Natural killer cell (primary cell): ENCODE measurements at regions not wholly inside any gene's neighbourhood (a gene's known extent, or its start where the extent isn't known, plus 50 kb on each side); places are given as distances from the start of the nearest gene placed in this dataset.
"Not testable (repeated sequence)": the region's sequence is repeated elsewhere in the genome, so short reads cannot be mapped to it uniquely, and the experiment has no call there.

ENCODE experiments used
- ATAC-seq, 3 donors: fragments of 150-1000 bp in 2 of 3; fragments of 200-7000 bp in 1 of 3; cut with Tn5 transposase; 1 replicate in 1 of 3; 2 replicates in 2 of 3; pipeline ENCODE4 v1.10.0; 2021; ENCODE audit warnings: mild to moderate bottlenecking in 2 of 3, moderate library complexity in 2 of 3
- DNase-seq, 2 donors: peaks; one replicate each; pipeline versions ENCODE4 v3.0.0 to v3.0.0-alpha.2; 2013 to 2021; ENCODE audit warnings: mixed read lengths in 1 of 2
- H3K27ac ChIP-seq: one replicate; pipeline ENCODE4 v1.5.1; 2013; ENCODE audit warnings: mild to moderate bottlenecking, low read length
- H3K27me3 ChIP-seq: one replicate; pipeline ENCODE4 v1.6.1; 2013; ENCODE audit warnings: low read length; ENCODE audit not compliant: control insufficient read depth, insufficient read depth
- H3K36me3 ChIP-seq: one replicate; pipeline ENCODE4 v1.6.1; 2013; ENCODE audit warnings: low read length; ENCODE audit not compliant: control insufficient read depth, insufficient read depth
- H3K4me1 ChIP-seq: one replicate; pipeline ENCODE4 v1.6.1; 2013; ENCODE audit warnings: low read length; ENCODE audit not compliant: control insufficient read depth, insufficient read depth
- H3K4me3 ChIP-seq: one replicate; pipeline ENCODE4 v1.5.1; 2013; ENCODE audit warnings: low read length
- H3K9me3 ChIP-seq: one replicate; pipeline ENCODE4 v1.6.1; 2013; ENCODE audit warnings: low read length; ENCODE audit not compliant: control insufficient read depth, insufficient read depth
- H3K27ac Mint-ChIP-seq, 2 donors: one replicate each; pipeline ENCODE4 v1.8.0; 2022; ENCODE audit warnings: mild to moderate bottlenecking in 2 of 2, mixed read lengths in 2 of 2, moderate library complexity in 1 of 2
- H3K27me3 Mint-ChIP-seq, 2 donors: one replicate each; pipeline ENCODE4 v1.8.0; 2022; ENCODE audit warnings: low read depth in 2 of 2, mixed read lengths in 2 of 2
- H3K36me3 Mint-ChIP-seq: one replicate; pipeline ENCODE4 v1.8.0; 2022; ENCODE audit warnings: mixed read lengths
- H3K4me1 Mint-ChIP-seq, 2 donors: one replicate each; pipeline ENCODE4 v1.8.0; 2022; ENCODE audit warnings: mixed read lengths in 2 of 2
- H3K4me3 Mint-ChIP-seq: one replicate; pipeline ENCODE4 v1.8.0; 2022; ENCODE audit warnings: mild to moderate bottlenecking, moderate library complexity, mixed read lengths
- H3K9me3 Mint-ChIP-seq, 2 donors: one replicate each; pipeline ENCODE4 v1.8.0; 2022; ENCODE audit warnings: mixed read lengths in 2 of 2
- CTCF ChIP-seq: fragments of 200-600 bp; IDR thresholded peaks from one replicate; pipeline ENCODE4 v1.8.0; 2022; ENCODE audit warnings: antibody characterized with exemption
- WGBS: methylation state at CpG from one replicate; pipeline ENCODE4 v1.1.7; 2013; ENCODE audit warnings: missing lambda C conversion rate; ENCODE audit not compliant: insufficient coverage; 5-methylcytosine and 5-hydroxymethylcytosine counted together
- intact Hi-C: fragments of 100-400 bp; cut with micrococcal nuclease; formaldehyde crosslinking; loops from one replicate; pipeline ENCODE4 v1.14.2; 2022

GRCh38 chr13:65497265-65497664, 1732.9 kb downstream of the PCDH9 start:
- no peaks in the 10 kb centered on the region for H3K4me1 ChIP-seq
- no peaks in the 10 kb centered on the region for H3K27me3 ChIP-seq
- no peak overlapping the region for H3K4me3 Mint-ChIP-seq
- no peak overlapping the region for H3K4me3 ChIP-seq
- no peaks in the 10 kb centered on the region for H3K36me3 ChIP-seq
- no peaks in the 10 kb centered on the region for H3K4me1 Mint-ChIP-seq
- DNase-seq: no peak
- peaks cover 0 to 3% of the 10 kb centered on the region in 2 donors for H3K9me3 Mint-ChIP-seq
- H3K36me3 Mint-ChIP-seq: no peaks in the 10 kb centered on the region
- no peak overlapping the region for H3K27ac ChIP-seq
- no peaks in the 10 kb centered on the region for H3K27me3 Mint-ChIP-seq
- no peak overlapping the region for H3K27ac Mint-ChIP-seq
- ATAC-seq: no peak
- intact Hi-C loops: no loop called here
- no peaks in the 10 kb centered on the region for H3K9me3 ChIP-seq
- no peak for TF ChIP-seq CTCF

GRCh38 chr13:65490725-65491124, 1739.4 kb downstream of the PCDH9 start:
- intact Hi-C loops, H3K36me3 Mint-ChIP-seq, H3K36me3 ChIP-seq, H3K4me1 ChIP-seq, H3K9me3 Mint-ChIP-seq, H3K27ac Mint-ChIP-seq, H3K27ac ChIP-seq, H3K4me3 ChIP-seq, H3K4me3 Mint-ChIP-seq, DNase-seq, ATAC-seq, H3K4me1 Mint-ChIP-seq, H3K9me3 ChIP-seq, H3K27me3 ChIP-seq, H3K27me3 Mint-ChIP-seq: not testable (repeated sequence)
- 63% methylated on average over 1 of the region's 1 CpG for WGBS

- Mint-ChIP-seq H3K4me3 (no peak overlapping the region), H3K27me3 (no peaks in the 10 kb centered on the region), H3K27ac (no peak overlapping the region), H3K4me1 (no peaks in the 10 kb centered on the region), H3K36me3 (no peaks in the 10 kb centered on the region), H3K9me3 (peaks cover 3 to 5% of the 10 kb centered on the region in 2 donors)
- 52% methylated on average over 3 of the region's 3 CpGs for WGBS
- DNase-seq (no peak), ATAC-seq (no peak)
- TF ChIP-seq CTCF: no peak
- Histone ChIP-seq H3K27me3 (no peaks in the 10 kb centered on the region), H3K36me3 (no peaks in the 10 kb centered on the region), H3K27ac (no peak overlapping the region), H3K4me1 (no peaks in the 10 kb centered on the region), H3K9me3 (no peaks in the 10 kb centered on the region), H3K4me3 (no peak overlapping the region)
- intact Hi-C loops: no loop called here
Measured at GRCh38 chr13:65488606-65489005, 1741.5 kb downstream of the PCDH9 start.

- Histone ChIP-seq H3K4me3 (no peak overlapping the region), H3K36me3 (no peaks in the 10 kb centered on the region), H3K27me3 (no peaks in the 10 kb centered on the region), H3K9me3 (no peaks in the 10 kb centered on the region), H3K4me1 (no peaks in the 10 kb centered on the region), H3K27ac (no peak overlapping the region)
- DNase-seq: no peak
- H3K36me3 Mint-ChIP-seq: no peaks in the 10 kb centered on the region
- H3K4me1 Mint-ChIP-seq: no peaks in the 10 kb centered on the region
- no peaks in the 10 kb centered on the region for H3K27me3 Mint-ChIP-seq
- H3K4me3 Mint-ChIP-seq: no peak overlapping the region
- H3K9me3 Mint-ChIP-seq: peaks cover 0 to 2% of the 10 kb centered on the region in 2 donors
- WGBS: 77% methylated on average over 2 of the region's 2 CpGs
- no peak for ATAC-seq
- no peak for TF ChIP-seq CTCF
- intact Hi-C loops: no loop called here
- no peak overlapping the region for H3K27ac Mint-ChIP-seq
Measured at GRCh38 chr13:65479692-65480091, 1750.4 kb downstream of the PCDH9 start.
